Ectodermal cell (in vitro differentiated cells): ENCODE measurements at regions not wholly inside any gene's neighbourhood (a gene's known extent, or its start where the extent isn't known, plus 50 kb on each side); places are given as distances from the start of the nearest gene placed in this dataset.
"Not testable (repeated sequence)": the region's sequence is repeated elsewhere in the genome, so short reads cannot be mapped to it uniquely, and the experiment has no call there.

Source experiments
- H3K27ac ChIP-seq: 2 replicates; pipeline ENCODE4 v1.7.0; 2013; ENCODE audit warnings: mild to moderate bottlenecking, low read depth, low read length; ENCODE audit not compliant: insufficient read depth, poor library complexity, severe bottlenecking
- H3K27me3 ChIP-seq: 2 replicates; pipeline ENCODE4 v1.7.0; 2013; ENCODE audit warnings: mild to moderate bottlenecking, low read length; ENCODE audit not compliant: insufficient read depth, control insufficient read depth, poor library complexity, severe bottlenecking
- H3K36me3 ChIP-seq: one replicate; pipeline ENCODE4 v1.7.0; 2013; ENCODE audit warnings: low read length; ENCODE audit not compliant: control insufficient read depth, insufficient read depth
- H3K4me1 ChIP-seq: one replicate; pipeline ENCODE4 v1.7.0; 2013; ENCODE audit warnings: low read length; ENCODE audit not compliant: control insufficient read depth, insufficient read depth
- H3K4me3 ChIP-seq: 2 replicates; pipeline ENCODE4 v1.7.0; 2013; ENCODE audit warnings: low read depth, low read length, control low read depth; ENCODE audit not compliant: insufficient read depth
- H3K9me3 ChIP-seq: 2 replicates; pipeline ENCODE4 v1.7.0; 2013; ENCODE audit warnings: mild to moderate bottlenecking, low read length, moderate library complexity; ENCODE audit not compliant: control insufficient read depth
- WGBS, 2 experiments: methylation state at CpG; one replicate each; pipeline ENCODE4 v1.1.7; 2013; ENCODE audit warnings: missing lambda C conversion rate in 2 of 2; 5-methylcytosine and 5-hydroxymethylcytosine counted together

DNA sequence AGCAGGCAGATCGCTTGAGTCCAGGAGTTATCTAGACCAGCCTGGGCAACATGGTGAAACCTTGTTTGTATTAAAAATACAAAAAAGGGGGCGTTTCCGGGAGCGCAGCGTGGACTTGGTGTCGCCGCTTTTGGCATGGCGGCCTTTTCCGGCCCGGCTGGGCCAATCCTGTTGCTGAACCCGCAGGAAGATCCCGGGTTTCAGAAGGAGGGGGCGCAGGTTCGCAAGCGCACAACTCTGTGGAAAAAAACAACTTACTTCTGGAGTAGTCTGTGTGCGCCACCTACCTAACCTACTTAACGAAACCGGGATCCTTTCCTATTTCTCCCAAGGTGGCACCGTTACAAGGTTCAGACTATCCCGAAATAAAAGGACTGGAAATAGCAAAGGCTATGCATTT is 198.6 kb downstream of the MSX2 start:
- Histone ChIP-seq H3K27ac (no peak overlapping the region), H3K4me3 (no peak overlapping the region), H3K36me3 (no peaks in the 10 kb centered on the region), H3K4me1 (no peaks in the 10 kb centered on the region), H3K27me3 (no peaks in the 10 kb centered on the region), H3K9me3 (no peaks in the 10 kb centered on the region)
- WGBS, 2 experiments = 95 to 97% methylated on average over 20 of the region's 20 CpGs

DNA sequence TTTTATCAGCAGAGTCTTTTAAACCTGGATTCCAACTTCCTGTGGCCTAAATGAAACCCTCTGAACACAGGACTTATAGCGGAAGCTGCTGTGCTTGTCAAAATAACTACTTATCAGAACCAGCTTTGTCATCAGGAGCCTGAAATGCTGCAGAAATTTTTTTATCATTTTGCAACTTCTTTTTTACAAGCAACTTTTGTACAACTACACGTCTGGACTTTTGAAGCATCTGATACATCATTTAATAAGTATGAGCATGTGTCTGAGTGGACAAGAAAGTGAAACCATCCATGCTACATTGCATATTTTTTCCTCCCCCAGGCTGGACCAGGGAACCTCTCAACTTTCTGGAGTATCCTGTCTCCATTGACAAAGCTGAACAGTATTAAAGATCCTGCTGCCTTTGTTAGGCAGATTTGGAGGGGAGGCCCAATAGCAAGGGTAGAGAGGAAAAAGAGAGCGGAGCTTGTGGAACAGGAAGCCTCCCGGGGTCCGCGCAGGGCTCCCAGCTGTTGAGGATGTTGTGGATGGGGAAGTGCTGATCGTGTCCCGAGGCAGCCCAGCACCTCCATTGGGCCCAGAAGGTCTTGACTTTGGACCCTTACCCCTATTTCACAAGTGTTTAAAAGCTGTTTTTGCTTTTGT is 196.6 kb downstream of the MSX2 start:
- Histone ChIP-seq H3K4me3 (no peak overlapping the region), H3K36me3 (no peaks in the 10 kb centered on the region), H3K27ac (no peak overlapping the region), H3K4me1 (peaks cover 4% of the 10 kb centered on the region), H3K9me3 (no peaks in the 10 kb centered on the region), H3K27me3 (no peaks in the 10 kb centered on the region)
- WGBS, 2 experiments = 25 to 30% methylated on average over 7 to 8 of the region's 8 CpGs

DNA sequence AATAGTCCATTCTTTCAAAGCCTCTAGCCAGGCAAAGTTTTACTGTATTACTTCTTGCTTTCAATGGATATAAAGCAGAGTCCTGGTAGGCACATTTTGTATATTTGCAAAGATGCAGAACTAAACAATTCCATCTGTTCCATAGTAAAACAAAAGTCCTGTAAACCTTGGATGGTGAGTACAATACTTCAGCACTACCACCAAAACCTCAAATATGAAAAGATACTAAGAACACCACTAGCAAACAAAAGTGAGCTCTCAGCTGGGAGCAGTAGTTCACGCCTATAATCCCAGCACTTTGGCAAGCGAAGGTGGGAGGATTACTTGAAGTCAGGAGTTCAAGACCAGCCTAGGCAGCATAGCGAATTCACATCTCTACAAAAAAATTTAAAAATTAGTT is 195.0 kb downstream of the MSX2 start:
- Histone ChIP-seq H3K27me3 (no peaks in the 10 kb centered on the region), H3K9me3 (no peaks in the 10 kb centered on the region), H3K27ac (no peak overlapping the region), H3K4me3 (no peak overlapping the region), H3K36me3 (no peaks in the 10 kb centered on the region), H3K4me1 (peaks cover 4% of the 10 kb centered on the region)
- WGBS, 2 experiments = 91 to 94% methylated on average over 3 of the region's 3 CpGs

DNA sequence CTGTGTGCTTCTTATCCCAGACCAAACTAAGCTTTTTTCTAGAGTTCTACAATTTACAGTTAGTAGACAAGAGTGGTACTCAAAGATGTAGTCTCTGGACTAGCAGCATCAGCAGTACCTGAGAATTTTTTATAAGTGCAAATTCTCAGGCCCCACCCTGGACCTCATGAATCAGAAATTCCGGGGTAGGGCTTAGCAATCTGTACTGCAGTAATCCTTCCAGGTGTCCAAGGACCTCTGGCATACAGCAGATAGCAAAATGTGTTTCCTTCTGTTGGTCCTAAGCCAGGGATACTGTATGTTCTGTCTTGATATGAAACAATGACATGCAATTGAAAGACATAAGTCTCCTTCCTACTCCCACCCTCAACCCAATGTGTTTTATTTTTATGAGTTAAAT is 194.3 kb downstream of the MSX2 start:
- no peaks in the 10 kb centered on the region for H3K27me3 ChIP-seq
- H3K36me3 ChIP-seq = no peaks in the 10 kb centered on the region
- H3K27ac ChIP-seq = no peak overlapping the region
- 89 to 94% methylated on average over 1 of the region's 1 CpG for WGBS, 2 experiments
- no peaks in the 10 kb centered on the region for H3K9me3 ChIP-seq
- H3K4me3 ChIP-seq = no peak overlapping the region
- H3K4me1 ChIP-seq = peaks cover 4% of the 10 kb centered on the region

DNA sequence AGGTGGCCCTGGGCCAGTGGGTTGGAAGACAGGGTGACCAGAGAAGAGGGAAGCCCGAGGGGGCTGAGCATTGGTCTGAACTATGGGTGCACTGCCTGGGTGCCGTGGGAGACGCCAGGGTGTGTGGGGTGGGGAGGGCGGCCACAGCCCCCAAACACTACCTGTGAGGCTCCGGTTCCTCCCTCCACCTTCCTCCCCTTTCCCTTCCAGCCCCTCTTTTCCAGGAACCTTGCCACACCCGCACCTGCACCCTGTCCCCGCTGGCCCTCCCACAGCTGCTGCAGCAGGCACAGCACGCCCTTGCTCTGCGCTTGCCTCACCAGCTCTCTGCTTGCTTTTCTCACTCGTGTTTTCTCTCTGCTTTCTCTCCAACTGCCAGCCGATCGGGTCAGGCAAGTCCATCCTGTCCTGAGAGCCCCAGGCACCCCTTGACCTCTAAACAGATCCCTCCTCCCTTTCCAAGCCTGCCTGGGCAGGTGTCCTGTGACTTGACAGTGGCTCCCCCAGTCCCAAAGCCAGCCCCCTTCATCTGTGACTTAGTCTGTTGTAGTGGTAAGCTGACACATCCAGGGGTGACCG is 193.7 kb downstream of the MSX2 start:
- Histone ChIP-seq H3K4me1 (peaks cover 4% of the 10 kb centered on the region), H3K27ac (no peak overlapping the region), H3K36me3 (no peaks in the 10 kb centered on the region), H3K9me3 (no peaks in the 10 kb centered on the region), H3K27me3 (no peaks in the 10 kb centered on the region), H3K4me3 (no peak overlapping the region)
- 91 to 92% methylated on average over 13 of the region's 13 CpGs for WGBS, 2 experiments

DNA sequence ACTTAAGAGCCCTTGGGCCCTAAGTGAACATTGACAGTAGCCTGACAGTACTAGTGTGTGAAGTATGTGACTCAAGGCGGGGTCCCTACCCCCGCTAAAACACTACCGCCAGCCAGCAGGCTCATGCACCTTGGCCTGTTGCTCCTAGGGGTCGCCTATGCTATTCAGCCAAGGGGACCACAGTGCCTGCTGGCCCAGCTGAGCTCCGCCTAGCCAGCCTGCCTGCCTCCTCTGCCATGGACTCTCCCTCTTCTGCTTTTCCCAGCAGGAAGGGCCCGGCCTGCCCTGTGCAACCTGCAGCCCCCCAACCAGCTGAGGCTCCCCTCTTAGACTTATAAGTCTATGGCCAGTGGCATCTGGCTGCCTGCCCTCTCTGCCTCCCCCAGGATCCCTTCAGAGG is 193.1 kb downstream of the MSX2 start:
- 93 to 96% methylated on average over 6 of the region's 6 CpGs for WGBS, 2 experiments
- not testable (repeated sequence) for H3K36me3 ChIP-seq, H3K9me3 ChIP-seq, H3K4me3 ChIP-seq, H3K27ac ChIP-seq, H3K4me1 ChIP-seq, H3K27me3 ChIP-seq

DNA sequence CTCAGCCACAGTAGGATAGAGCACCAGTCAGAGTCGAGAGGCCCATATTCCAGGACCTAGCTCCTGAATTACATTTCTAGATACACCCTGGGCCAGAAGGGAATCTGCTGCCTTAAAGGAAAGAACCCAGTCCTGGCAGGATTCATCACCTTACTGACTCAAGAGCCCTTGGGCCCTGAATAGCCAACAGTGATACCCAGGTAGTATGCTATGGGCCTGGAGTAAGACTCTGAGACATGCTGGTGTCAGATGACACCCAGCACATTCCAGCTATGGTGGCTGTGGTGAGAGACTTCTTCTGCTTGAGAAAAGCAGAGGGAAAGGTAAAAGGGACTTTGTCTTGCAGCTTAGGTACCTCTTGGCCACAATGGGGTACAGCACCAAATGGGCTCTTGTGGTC is 192.5 kb downstream of the MSX2 start:
- H3K27me3 ChIP-seq, H3K27ac ChIP-seq, H3K36me3 ChIP-seq, H3K4me3 ChIP-seq, H3K4me1 ChIP-seq, H3K9me3 ChIP-seq: not testable (repeated sequence)
- WGBS, 2 experiments = 79 to 96% methylated on average over 1 of the region's 1 CpG

DNA sequence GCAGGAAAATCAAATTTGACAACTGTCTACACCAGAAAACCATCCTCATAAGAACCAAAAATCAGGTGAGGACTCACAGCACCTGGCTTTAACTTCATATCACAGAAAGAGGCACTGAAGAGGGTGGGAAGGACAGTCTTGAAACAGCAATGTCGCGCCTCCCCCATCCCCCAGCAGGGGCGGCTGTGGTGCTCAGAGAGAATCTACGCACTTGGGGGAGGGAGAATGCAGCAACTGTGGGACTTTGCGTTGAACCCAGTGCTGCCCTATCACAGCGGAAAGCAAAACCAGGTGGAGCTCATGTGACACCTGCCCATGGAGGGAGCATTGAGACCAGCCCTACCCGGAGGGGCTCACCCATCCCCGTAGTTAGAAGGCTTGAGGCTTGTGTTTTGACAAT is 191.8 kb downstream of the MSX2 start:
- Histone ChIP-seq H3K27ac (no peak overlapping the region), H3K4me3 (no peak overlapping the region), H3K36me3 (no peaks in the 10 kb centered on the region), H3K9me3 (no peaks in the 10 kb centered on the region), H3K4me1 (peaks cover 4% of the 10 kb centered on the region), H3K27me3 (no peaks in the 10 kb centered on the region)
- WGBS, 2 experiments = 82 to 88% methylated on average over 8 of the region's 8 CpGs

DNA sequence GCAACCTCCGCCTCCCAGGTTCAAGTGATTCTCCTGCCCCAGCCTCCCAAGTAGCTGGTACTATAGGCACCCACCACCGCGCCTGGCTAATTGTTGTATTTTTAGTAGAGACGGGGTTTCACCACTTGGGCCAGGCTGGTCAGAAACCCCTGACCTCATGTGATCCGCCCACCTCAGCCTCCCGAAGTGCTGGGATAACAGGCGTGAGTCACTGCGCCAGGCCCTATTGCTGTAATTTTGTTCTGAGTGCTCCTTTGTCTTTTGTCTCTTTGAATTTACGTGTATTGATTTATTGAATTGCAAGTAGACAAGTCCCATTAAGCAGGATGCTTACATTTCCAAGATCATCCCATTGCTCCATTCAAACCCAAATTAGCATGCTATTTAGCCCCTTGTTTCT is 186.7 kb downstream of the MSX2 start:
- Histone ChIP-seq H3K4me3 (no peak overlapping the region), H3K9me3 (no peaks in the 10 kb centered on the region), H3K36me3 (no peaks in the 10 kb centered on the region), H3K27ac (no peak overlapping the region), H3K27me3 (peaks cover 4% of the 10 kb centered on the region), H3K4me1 (no peaks in the 10 kb centered on the region)
- WGBS, 2 experiments = 91 to 92% methylated on average over 9 of the region's 9 CpGs

DNA sequence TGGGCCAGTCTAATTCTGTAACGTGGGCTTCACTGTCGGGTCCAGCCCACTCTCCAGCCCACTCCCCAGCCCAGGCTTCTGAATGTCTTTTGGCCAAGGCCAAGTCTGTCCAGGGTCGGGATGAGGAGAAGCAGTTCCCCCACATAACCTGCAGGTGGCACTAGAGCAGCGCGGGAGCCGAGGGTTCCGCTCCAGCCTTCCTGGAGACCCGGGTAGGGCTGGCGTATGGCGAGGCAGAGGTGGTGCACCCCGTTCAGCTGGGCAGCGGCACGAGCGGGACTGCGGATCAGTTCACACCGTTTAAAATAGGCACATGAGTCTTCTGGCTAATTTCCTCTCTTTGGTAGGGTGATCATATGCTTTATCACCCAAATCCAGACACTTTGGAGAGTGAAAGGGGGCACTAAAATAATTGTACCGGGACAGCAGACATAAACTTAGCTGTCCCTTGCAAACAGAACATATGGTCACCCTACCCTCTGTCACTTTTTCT is 185.9 kb downstream of the MSX2 start:
- Histone ChIP-seq H3K9me3 (no peaks in the 10 kb centered on the region), H3K4me3 (no peak overlapping the region), H3K4me1 (no peaks in the 10 kb centered on the region), H3K27me3 (peaks cover 4% of the 10 kb centered on the region), H3K36me3 (no peaks in the 10 kb centered on the region), H3K27ac (no peak overlapping the region)
- WGBS, 2 experiments = 11 to 14% methylated on average over 17 of the region's 17 CpGs
